GM12875 (cell line): ENCODE measurements at regions not wholly inside any gene's neighbourhood (a gene's known extent, or its start where the extent isn't known, plus 50 kb on each side); places are given as distances from the start of the nearest gene placed in this dataset.

Experiments used
- H3K4me3 ChIP-seq: one replicate; pipeline ENCODE4 v1.5.1; 2011; ENCODE audit warnings: low read depth, low read length, control low read depth
- TF ChIP-seq, protein P1 (sequence below): IDR thresholded peaks from 2 replicates; pipeline ENCODE4 v1.5.1; 2011; ENCODE audit warnings: low read depth, mild to moderate bottlenecking, control low read depth, inconsistent platforms, low read length, moderate library complexity, borderline replicate concordance; ENCODE audit not compliant: insufficient read depth

DNA sequence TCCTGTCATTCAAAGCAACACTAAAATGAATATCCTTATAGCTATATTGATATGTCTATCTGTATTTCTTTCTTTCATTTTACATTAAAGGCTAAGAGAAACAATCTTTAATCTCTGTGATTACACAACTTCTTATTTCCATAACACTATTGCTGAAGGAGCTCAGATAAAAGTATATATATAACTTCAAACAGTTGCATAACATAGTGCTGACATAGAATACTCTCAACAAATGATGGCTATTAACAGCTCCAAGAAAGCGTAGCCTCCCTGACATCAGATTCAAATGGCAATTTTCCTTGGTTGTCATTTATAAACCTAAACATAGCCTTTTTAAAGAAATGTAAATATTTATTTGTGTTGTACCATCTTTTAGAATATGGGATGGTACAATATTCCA, 116.6 kb upstream of the PTPRG start:
- TF ChIP-seq, protein P1, sequence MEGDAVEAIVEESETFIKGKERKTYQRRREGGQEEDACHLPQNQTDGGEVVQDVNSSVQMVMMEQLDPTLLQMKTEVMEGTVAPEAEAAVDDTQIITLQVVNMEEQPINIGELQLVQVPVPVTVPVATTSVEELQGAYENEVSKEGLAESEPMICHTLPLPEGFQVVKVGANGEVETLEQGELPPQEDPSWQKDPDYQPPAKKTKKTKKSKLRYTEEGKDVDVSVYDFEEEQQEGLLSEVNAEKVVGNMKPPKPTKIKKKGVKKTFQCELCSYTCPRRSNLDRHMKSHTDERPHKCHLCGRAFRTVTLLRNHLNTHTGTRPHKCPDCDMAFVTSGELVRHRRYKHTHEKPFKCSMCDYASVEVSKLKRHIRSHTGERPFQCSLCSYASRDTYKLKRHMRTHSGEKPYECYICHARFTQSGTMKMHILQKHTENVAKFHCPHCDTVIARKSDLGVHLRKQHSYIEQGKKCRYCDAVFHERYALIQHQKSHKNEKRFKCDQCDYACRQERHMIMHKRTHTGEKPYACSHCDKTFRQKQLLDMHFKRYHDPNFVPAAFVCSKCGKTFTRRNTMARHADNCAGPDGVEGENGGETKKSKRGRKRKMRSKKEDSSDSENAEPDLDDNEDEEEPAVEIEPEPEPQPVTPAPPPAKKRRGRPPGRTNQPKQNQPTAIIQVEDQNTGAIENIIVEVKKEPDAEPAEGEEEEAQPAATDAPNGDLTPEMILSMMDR: no peak
- H3K4me3 ChIP-seq: no peak overlapping the region

DNA sequence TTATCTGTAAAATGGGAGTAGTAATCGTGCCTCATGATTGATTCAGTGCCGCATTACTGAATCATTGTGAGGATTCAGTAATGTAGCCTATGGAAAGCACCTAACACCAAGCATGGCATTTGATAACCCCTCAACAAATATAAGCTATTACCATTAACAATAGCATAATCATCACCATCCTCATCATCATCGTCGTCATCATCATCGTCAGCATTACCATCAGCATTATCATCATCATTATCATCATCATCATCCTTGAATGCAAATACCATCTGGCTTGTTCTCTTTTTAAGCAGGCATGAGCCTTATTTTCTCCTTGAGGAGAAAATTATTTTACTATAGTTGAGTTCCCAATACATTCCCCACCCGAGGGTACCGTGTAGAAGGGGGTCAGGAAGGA, 115.4 kb upstream of the PTPRG start:
- no peak overlapping the region for H3K4me3 ChIP-seq
- TF ChIP-seq, protein P1: no peak

DNA sequence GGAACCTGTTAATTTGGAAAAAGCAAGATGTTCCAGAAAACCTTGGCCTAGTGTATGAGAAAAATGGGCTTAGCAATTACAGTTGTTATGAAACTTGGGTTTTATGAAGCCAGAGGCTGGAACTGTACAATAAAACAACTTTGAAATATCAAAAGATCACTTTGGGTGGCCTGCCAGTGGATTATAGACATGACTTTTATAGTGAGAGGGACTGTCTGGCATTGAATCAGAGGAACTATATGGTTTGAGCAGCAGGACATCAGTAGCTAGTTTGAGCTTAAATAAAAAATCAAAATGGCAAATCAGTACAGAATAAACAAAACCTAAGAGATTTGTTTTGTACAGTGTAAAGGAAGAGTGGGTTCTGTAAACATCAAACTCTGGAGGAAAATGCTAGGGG, 115.0 kb upstream of the PTPRG start:
- TF ChIP-seq, protein P1: no peak

DNA sequence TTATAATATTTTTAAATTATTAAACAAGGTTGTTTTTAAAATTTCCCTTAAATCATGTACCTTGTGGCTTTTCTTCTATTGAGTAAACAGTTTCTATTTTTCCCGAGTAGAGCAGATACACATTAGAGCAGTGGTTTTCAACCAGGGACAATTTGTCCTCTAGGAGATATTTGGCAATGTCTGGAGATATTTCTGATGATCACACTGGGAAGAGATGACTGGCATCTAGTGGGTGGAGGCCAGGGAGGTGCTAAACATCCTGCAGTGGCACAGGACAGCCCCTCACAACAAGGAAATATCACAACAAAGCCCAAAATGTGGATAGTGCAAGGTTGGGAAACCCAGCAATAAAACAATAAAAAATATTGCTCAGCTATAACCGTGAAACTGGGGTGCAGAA, 113.0 kb upstream of the PTPRG start:
- no peak overlapping the region for H3K4me3 ChIP-seq
- TF ChIP-seq, protein P1: no peak

More for the DNA sequence above, 115.0 kb upstream of the PTPRG start:
- no peak overlapping the region for H3K4me3 ChIP-seq

DNA sequence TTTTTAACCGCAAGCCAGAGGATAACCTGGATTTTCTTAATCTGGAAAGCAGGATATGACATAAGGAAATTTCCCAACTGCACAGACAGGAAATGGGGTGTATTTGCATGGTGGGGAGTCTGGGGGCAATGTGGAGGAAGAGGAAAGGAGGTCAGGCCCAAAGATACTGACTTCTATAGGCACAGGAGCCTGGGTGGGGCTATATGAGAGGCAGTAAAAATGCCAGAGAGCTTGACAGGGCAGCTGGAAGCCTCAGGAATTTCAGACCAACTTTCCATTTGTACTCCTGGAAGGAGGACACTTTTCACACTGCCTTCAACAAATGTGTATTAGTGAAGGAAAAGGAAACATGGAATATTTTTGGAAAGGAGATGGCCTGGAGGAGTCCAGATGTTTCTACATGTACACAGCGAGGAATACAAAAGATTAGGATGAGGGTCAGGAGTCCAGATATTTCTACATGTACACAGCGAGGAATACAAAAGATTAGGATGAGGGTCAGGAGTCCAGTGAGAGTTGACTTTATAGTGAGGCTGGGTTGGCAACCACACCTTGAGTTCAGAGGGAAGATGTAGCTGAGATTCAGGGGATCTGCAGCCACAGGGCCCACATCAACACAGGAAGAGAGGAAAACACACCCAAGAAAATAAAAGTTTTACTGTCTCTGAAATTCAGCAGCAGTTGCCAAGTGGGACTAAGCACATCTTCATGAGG, 111.9 kb upstream of the PTPRG start:
- TF ChIP-seq, protein P1: no peak

DNA sequence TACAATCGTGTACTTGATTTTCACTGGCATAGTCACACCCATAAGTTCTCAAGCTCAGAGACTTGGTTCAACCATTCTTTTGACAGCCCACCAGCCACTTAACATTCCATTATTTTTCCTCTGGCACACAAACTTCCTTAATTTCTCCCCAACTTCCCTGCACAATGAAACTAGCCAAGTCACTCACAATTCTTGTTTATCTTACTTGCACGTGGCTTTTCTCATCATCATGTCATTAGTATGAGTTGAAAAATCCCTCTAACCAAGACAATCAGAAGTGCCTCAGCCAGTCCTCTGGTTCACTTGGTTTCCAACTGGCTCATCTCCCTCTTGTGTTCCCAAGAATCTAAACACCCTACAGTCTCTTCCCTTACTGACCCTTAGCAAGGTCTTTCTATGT, 110.5 kb upstream of the PTPRG start:
- no peak overlapping the region for H3K4me3 ChIP-seq
- TF ChIP-seq, protein P1: no peak

More for the DNA sequence above, 111.9 kb upstream of the PTPRG start:
- H3K4me3 ChIP-seq: no peak overlapping the region

DNA sequence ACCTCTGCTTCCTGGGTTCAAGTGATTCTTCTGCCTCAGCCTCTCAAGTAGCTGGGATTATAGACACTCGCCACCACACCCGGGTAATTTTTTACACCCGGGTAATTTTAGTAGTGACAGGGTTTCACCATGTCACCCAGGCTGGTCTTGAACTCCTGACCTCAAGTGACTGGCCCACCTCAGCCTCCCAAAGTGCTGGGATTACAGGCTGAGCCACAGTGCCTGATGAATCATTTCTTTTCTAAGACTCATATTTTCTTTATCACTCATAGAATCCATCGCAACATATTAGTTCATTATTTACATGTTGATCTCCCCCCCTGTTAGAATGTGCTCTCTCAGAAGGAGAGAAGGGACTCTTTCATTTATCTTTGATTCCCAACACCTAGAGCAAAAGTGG, 109.5 kb upstream of the PTPRG start:
- TF ChIP-seq, protein P1: no peak
- no peak overlapping the region for H3K4me3 ChIP-seq
